Lower leg skin (tissue), 3 donors: ENCODE measurements at regions not wholly inside any gene's neighbourhood (a gene's known extent, or its start where the extent isn't known, plus 50 kb on each side); places are given as distances from the start of the nearest gene placed in this dataset.

Source experiments
- CTCF ChIP-seq, 3 donors: fragments of 450-650 bp; IDR thresholded peaks; one replicate each; pipeline ENCODE4 v1.5.1; 2016; ENCODE audit warnings: antibody characterized with exemption in 3 of 3, mild to moderate bottlenecking in 3 of 3, moderate library complexity in 2 of 3
- POLR2A ChIP-seq, 2 donors: fragments of 450-650 bp; IDR thresholded peaks; one replicate each; pipeline ENCODE4 v1.6.1; 2016 to 2017; ENCODE audit warnings: antibody characterized with exemption in 2 of 2, mild to moderate bottlenecking in 1 of 2, moderate library complexity in 1 of 2

GRCh38 chr5:164608507-164608906 is 1103.1 kb downstream of the MAT2B start:
- TF ChIP-seq CTCF (IDR thresholded peaks at IDR 0.05) (no peak), POLR2A (IDR thresholded peaks at IDR 0.05) (no peak)
